Heart left ventricle (tissue), 13 donors: ENCODE measurements at regions not wholly inside any gene's neighbourhood (a gene's known extent, or its start where the extent isn't known, plus 50 kb on each side); places are given as distances from the start of the nearest gene placed in this dataset.

Source experiments
- POLR2A ChIP-seq, 2 donors: fragments of 450-650 bp; IDR thresholded peaks; one replicate each; pipeline ENCODE4 v1.6.1; 2017; ENCODE audit warnings: antibody characterized with exemption in 2 of 2, mild to moderate bottlenecking in 2 of 2, moderate library complexity in 2 of 2
- TF ChIP-seq, protein P1 (sequence below), 12 donors: fragments of 200-600 bp; sonication (generic) in 4 of 12; IDR thresholded peaks; one replicate each; pipeline versions ENCODE4 v1.5.0 to v1.8.0; 2018 to 2022; ENCODE audit warnings: antibody characterized with exemption in 12 of 12, mild to moderate bottlenecking in 5 of 12
- donor health status: ischemic (EF 13 %, LVEDD 7.1; RV severe dilation, severe dysfunction).
- donor health status: DM: no; HTN: yes; CAD: no.
- donor health status: DM: no; HTN: no; CAD: no.
- donor health status: ischemic (EF 25% LVEDD 6.9; RV normal size, moderate dysfunction).
- donor health status: ischemic (EF 25% LVEDD 5.7; RV mildly dilated, moderate dysfunction).
- donor health status: ischemic (EF 35%, LVEDD 5.7; RV mildly dilated, moderate dysfunction).
- donor health status: nonischemic (EF 11% LVEDD 7.7; RV severe dilation, severe dysfunction).
- donor health status: DM: yes; HTN: yes; CAD: no.
- donor health status: PGD.
- donor health status: ischemic (EF 29% LVEDD 5.4; RV normal size, mild dysfunction).
- donor health status: nonischemic (EF 23%, LVEDD 6.1; RV moderate dilation, normal function).

DNA sequence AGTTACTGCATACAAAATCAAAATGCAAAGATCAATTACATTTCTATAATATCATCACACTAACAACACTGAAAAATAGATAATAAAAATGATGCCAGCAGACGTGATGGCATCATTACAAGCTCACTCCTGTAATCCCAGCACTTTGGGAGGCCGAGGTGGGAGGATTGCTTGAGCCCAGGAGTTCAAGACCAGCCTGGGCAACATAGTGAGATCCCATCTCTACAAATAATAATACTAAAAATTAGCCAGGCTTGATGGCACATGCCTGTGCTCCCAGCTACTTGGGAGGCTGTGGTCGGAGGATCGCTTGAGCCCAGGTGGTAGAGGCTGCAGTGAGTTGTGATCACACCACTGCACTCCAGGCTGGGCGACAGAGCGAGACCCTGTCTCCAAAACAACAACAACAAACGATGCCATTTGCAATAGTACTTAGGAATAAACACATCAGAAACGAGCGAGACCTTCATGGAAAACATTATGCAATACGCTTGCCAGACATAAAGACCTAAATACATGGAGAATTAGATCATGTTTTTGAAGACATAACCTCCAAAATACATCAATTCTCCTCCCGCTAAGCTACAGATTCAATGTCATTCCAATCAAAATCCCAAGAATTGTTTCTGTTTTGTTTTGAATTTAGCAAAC lies 86.6 kb upstream of the ERRFI1 start:
- TF ChIP-seq, protein P1, sequence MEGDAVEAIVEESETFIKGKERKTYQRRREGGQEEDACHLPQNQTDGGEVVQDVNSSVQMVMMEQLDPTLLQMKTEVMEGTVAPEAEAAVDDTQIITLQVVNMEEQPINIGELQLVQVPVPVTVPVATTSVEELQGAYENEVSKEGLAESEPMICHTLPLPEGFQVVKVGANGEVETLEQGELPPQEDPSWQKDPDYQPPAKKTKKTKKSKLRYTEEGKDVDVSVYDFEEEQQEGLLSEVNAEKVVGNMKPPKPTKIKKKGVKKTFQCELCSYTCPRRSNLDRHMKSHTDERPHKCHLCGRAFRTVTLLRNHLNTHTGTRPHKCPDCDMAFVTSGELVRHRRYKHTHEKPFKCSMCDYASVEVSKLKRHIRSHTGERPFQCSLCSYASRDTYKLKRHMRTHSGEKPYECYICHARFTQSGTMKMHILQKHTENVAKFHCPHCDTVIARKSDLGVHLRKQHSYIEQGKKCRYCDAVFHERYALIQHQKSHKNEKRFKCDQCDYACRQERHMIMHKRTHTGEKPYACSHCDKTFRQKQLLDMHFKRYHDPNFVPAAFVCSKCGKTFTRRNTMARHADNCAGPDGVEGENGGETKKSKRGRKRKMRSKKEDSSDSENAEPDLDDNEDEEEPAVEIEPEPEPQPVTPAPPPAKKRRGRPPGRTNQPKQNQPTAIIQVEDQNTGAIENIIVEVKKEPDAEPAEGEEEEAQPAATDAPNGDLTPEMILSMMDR (IDR thresholded peaks at IDR 0.05): no peak
- no peak for TF ChIP-seq POLR2A (IDR thresholded peaks at IDR 0.05)
